ENCODE measurements at regions not wholly inside any gene's neighbourhood (a gene's known extent, or its start where the extent isn't known, plus 50 kb on each side); places are given as distances from the start of the nearest gene placed in this dataset.

DNA sequence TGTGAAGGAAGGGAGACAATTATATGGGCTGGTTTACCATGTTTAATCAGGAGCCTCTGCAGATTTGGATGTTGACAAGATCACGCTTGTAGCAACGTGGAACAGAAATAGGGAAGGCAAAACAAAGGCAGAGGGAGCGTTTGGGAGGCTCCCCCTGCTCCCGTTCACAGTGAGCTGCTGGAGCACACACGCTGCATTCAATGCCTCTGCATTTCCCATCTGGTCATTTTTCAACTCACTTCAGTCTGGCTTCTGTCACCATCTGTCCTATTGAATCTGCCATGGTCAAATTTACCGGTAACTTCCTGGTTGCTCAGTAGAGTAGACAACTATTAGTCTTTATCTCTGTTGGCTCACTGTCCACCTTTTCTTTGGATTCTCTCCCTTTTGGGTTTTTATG is 91.0 kb downstream of the NHLRC3 start:
- no peaks in the 10 kb centered on the region for H3K4me1 ChIP-seq
- no peak for DNase-seq
- no peak for ATAC-seq
- H3K4me3 ChIP-seq: no peak overlapping the region
- no peaks in the 10 kb centered on the region for H3K27me3 ChIP-seq
- no peaks in the 10 kb centered on the region for H3K36me3 ChIP-seq
- no peak overlapping the region for H3K27ac ChIP-seq
- intact Hi-C loops (cut with DNase I): no loop called here
- no peaks in the 10 kb centered on the region for H3K9me3 ChIP-seq
- TF ChIP-seq, protein P1, sequence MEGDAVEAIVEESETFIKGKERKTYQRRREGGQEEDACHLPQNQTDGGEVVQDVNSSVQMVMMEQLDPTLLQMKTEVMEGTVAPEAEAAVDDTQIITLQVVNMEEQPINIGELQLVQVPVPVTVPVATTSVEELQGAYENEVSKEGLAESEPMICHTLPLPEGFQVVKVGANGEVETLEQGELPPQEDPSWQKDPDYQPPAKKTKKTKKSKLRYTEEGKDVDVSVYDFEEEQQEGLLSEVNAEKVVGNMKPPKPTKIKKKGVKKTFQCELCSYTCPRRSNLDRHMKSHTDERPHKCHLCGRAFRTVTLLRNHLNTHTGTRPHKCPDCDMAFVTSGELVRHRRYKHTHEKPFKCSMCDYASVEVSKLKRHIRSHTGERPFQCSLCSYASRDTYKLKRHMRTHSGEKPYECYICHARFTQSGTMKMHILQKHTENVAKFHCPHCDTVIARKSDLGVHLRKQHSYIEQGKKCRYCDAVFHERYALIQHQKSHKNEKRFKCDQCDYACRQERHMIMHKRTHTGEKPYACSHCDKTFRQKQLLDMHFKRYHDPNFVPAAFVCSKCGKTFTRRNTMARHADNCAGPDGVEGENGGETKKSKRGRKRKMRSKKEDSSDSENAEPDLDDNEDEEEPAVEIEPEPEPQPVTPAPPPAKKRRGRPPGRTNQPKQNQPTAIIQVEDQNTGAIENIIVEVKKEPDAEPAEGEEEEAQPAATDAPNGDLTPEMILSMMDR (IDR thresholded peaks at IDR 0.05): no peak

GRCh38 chr13:39130301-39130700 is 92.0 kb downstream of the NHLRC3 start:
- H3K9me3 ChIP-seq: no peaks in the 10 kb centered on the region
- H3K27ac ChIP-seq: no peak overlapping the region
- intact Hi-C loops (cut with DNase I): no loop called here
- H3K4me3 ChIP-seq: no peak overlapping the region
- TF ChIP-seq, protein P1 (IDR thresholded peaks at IDR 0.05): no peak
- H3K36me3 ChIP-seq: no peaks in the 10 kb centered on the region
- no peaks in the 10 kb centered on the region for H3K27me3 ChIP-seq
- ATAC-seq: no peak
- no peak for DNase-seq
- no peaks in the 10 kb centered on the region for H3K4me1 ChIP-seq

- no peaks in the 10 kb centered on the region for H3K27me3 ChIP-seq
- no peaks in the 10 kb centered on the region for H3K36me3 ChIP-seq
- TF ChIP-seq, protein P1 (IDR thresholded peaks at IDR 0.05): no peak
- intact Hi-C loops (cut with DNase I): no loop called here
- DNase-seq (no peak), ATAC-seq (no peak)
- H3K9me3 ChIP-seq: no peaks in the 10 kb centered on the region
- no peak overlapping the region for H3K4me3 ChIP-seq
- no peaks in the 10 kb centered on the region for H3K4me1 ChIP-seq
- no peak overlapping the region for H3K27ac ChIP-seq
These were observed 94.3 kb downstream of the NHLRC3 start for GRCh38 chr13:39132286-39133230.

DNA sequence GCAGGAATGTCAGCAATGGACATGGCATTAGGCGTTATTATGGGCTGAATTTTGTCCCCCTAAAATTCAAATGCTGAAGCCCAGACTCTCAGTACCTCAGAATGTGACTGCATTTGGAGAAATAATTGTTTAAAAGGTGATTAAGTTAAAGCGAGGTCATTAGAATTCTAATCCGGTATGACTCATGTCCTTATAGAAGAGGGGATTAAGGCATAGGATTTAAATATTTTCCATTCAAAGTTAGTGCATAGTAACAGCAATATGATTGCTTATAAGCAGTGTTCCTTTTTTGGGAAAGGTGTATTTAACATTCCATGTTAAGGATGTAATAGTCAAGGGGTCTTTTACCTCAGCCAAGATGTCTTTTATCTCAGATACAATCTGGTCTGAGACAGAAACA is 95.5 kb downstream of the NHLRC3 start:
- intact Hi-C loops (cut with DNase I): no loop called here
- ATAC-seq (no peak), DNase-seq (no peak)
- no peaks in the 10 kb centered on the region for H3K27me3 ChIP-seq
- H3K4me3 ChIP-seq: no peak overlapping the region
- H3K27ac ChIP-seq: no peak overlapping the region
- TF ChIP-seq, protein P1 (IDR thresholded peaks at IDR 0.05): no peak
- no peaks in the 10 kb centered on the region for H3K36me3 ChIP-seq
- H3K9me3 ChIP-seq: no peaks in the 10 kb centered on the region
- no peaks in the 10 kb centered on the region for H3K4me1 ChIP-seq

DNA sequence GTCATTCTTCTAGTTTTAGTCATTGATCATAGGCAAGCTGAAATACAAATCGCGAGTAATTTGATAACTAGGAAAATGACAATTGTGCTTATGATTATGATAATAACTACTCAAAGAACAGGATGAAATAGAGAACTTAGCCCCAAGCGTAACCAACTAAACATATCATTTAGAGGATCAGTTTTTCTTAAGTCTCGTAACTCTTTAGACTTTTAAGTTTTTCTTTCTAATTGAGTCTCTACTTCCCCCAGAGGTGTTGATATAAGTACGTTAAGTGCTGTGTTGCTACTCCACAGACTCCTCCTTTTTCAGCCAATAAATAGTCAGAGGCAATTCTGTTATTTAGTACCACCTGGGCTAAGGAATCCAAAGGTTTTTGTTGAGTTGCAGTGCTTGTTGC is 96.3 kb downstream of the NHLRC3 start:
- no peak for ATAC-seq
- TF ChIP-seq, protein P1 (IDR thresholded peaks at IDR 0.05): no peak
- Histone ChIP-seq H3K27me3 (no peaks in the 10 kb centered on the region), H3K36me3 (no peaks in the 10 kb centered on the region), H3K27ac (no peak overlapping the region), H3K4me3 (no peak overlapping the region), H3K9me3 (no peaks in the 10 kb centered on the region), H3K4me1 (no peaks in the 10 kb centered on the region)
- intact Hi-C loops (cut with DNase I): no loop called here
- DNase-seq: no peak
